Hematopoietic multipotent progenitor cell treated with erythropoietin and hydrocortisone succinate and interleukin-3 and kit ligand, for 15 days (in vitro differentiated cells): ENCODE measurements at regions not wholly inside any gene's neighbourhood (a gene's known extent, or its start where the extent isn't known, plus 50 kb on each side); places are given as distances from the start of the nearest gene placed in this dataset.
"Not testable (repeated sequence)": the region's sequence is repeated elsewhere in the genome, so short reads cannot be mapped to it uniquely, and the experiment has no call there.

ENCODE experiments used
- DNase-seq: peaks from one replicate; pipeline ENCODE4 v3.0.0-alpha.2; 2015; ENCODE audit warnings: low spot score

GRCh38 chr2:238521002-238521401, 94.3 kb downstream of the ASB1 start:
- DNase-seq: no peak

- no peak for DNase-seq
These were observed 95.1 kb downstream of the ASB1 start for GRCh38 chr2:238521870-238522269.

GRCh38 chr2:238523158-238524110, 96.7 kb downstream of the ASB1 start:
- DNase-seq: no peak

GRCh38 chr2:238524426-238524983, 97.8 kb downstream of the ASB1 start:
- DNase-seq: no peak

GRCh38 chr2:238525990-238526389, 99.3 kb downstream of the ASB1 start:
- no peak for DNase-seq

GRCh38 chr2:238527565-238527964, 100.8 kb downstream of the ASB1 start:
- DNase-seq: no peak

GRCh38 chr2:238528953-238529781, 102.4 kb downstream of the ASB1 start:
- DNase-seq: no peak

GRCh38 chr2:238531017-238531645, 104.4 kb downstream of the ASB1 start:
- not testable (repeated sequence) for DNase-seq

- DNase-seq: not testable (repeated sequence)
These were observed 117.0 kb downstream of the ASB1 start for GRCh38 chr2:238543732-238544131.

GRCh38 chr2:238548902-238549462, 122.3 kb downstream of the ASB1 start:
- no peak for DNase-seq

- no peak for DNase-seq
These were observed 123.1 kb downstream of the ASB1 start for GRCh38 chr2:238549866-238550265.

GRCh38 chr2:238551091-238551490, 124.4 kb downstream of the ASB1 start:
- DNase-seq: no peak

- no peak for DNase-seq
These were observed 125.5 kb downstream of the ASB1 start for GRCh38 chr2:238552226-238552625.

- DNase-seq: no peak
These were observed 126.4 kb downstream of the ASB1 start for GRCh38 chr2:238553159-238553558.

GRCh38 chr2:238554468-238555315, 128.0 kb downstream of the ASB1 start:
- DNase-seq: no peak

- no peak for DNase-seq
These were observed 129.2 kb downstream of the ASB1 start for GRCh38 chr2:238555786-238556542.

GRCh38 chr2:238557431-238557830, 130.7 kb downstream of the ASB1 start:
- no peak for DNase-seq

GRCh38 chr2:238557936-238558335, 131.2 kb downstream of the ASB1 start:
- DNase-seq: no peak

- DNase-seq: no peak
These were observed 131.9 kb downstream of the ASB1 start for GRCh38 chr2:238558456-238559099.

- no peak for DNase-seq
These were observed 133.5 kb downstream of the ASB1 start for GRCh38 chr2:238560234-238560633.
